OCI-LY3 (cell line): ENCODE measurements at regions not wholly inside any gene's neighbourhood (a gene's known extent, or its start where the extent isn't known, plus 50 kb on each side); places are given as distances from the start of the nearest gene placed in this dataset.

Experiments
- H2AFZ ChIP-seq: fragments of 200-600, 300-600 bp; shearing (Covaris generic); 2 replicates; pipeline ENCODE4 v1.6.0; 2014; ENCODE audit warnings: antibody characterized with exemption, low read depth, low read length
- H3K27ac ChIP-seq: fragments of 200-600, 300-600 bp; sonication (generic); 2 replicates; pipeline ENCODE4 v1.5.1; 2014; ENCODE audit warnings: mild to moderate bottlenecking, low read length, moderate library complexity, mixed read lengths
- H3K27me3 ChIP-seq: fragments of 200-600, 300-600 bp; sonication (generic); 2 replicates; pipeline ENCODE4 v1.6.1; 2014; ENCODE audit warnings: low read depth, low read length, mixed read lengths
- H3K36me3 ChIP-seq: fragments of 200-600, 300-600 bp; sonication (generic); replicated peaks from 2 replicates; pipeline ENCODE3; 2014; ENCODE audit warnings: low read depth, low read length, mixed read lengths
- H3K4me1 ChIP-seq: fragments of 300-600, 200-600 bp; sonication (generic); 2 replicates; pipeline ENCODE4 v1.6.1; 2014; ENCODE audit warnings: low read length, mixed read lengths
- H3K4me2 ChIP-seq: fragments of 200-600, 300-600 bp; sonication (generic); 2 replicates; pipeline ENCODE4 v1.6.1; 2014; ENCODE audit warnings: low read length, mixed read lengths
- H3K4me3 ChIP-seq: fragments of 300-600, 200-600 bp; sonication (generic); 2 replicates; pipeline ENCODE4 v1.5.1; 2014; ENCODE audit warnings: antibody characterized with exemption, mild to moderate bottlenecking, low read length, moderate library complexity
- H3K79me2 ChIP-seq: fragments of 300-600, 200-600 bp; shearing (Covaris generic); 2 replicates; pipeline ENCODE4 v1.6.1; 2014; ENCODE audit warnings: mild to moderate bottlenecking, low read length, mixed read lengths
- H3K9ac ChIP-seq: fragments of 300-600, 200-600 bp; shearing (Covaris generic); 2 replicates; pipeline ENCODE4 v1.6.0; 2014; ENCODE audit warnings: mild to moderate bottlenecking, low read length, moderate library complexity
- H3K9me3 ChIP-seq: fragments of 200-600, 300-600 bp; shearing (Covaris generic); 2 replicates; pipeline ENCODE4 v1.6.1; 2014; ENCODE audit warnings: low read length, mixed read lengths; ENCODE audit not compliant: insufficient read depth
- H4K20me1 ChIP-seq: fragments of 200-600, 300-600 bp; sonication (generic); 2 replicates; pipeline ENCODE4 v1.6.1; 2016; ENCODE audit warnings: low read length, mixed read lengths; ENCODE audit not compliant: insufficient read depth
- CTCF ChIP-seq: fragments of 200-600, 300-600 bp; sonication (generic); IDR thresholded peaks from 2 replicates; pipeline ENCODE4 v1.5.1; 2014; ENCODE audit warnings: antibody characterized with exemption, low read length, low read depth
- EZH2phosphoT487 ChIP-seq: fragments of 200-600 bp; shearing (Covaris generic); IDR thresholded peaks from 2 replicates; pipeline ENCODE4 v1.6.1; 2018; ENCODE audit warnings: antibody characterized with exemption, mixed run types, low read depth

- Histone ChIP-seq H3K4me3 (no peak overlapping the region), H3K9ac (no peak overlapping the region), H4K20me1 (peaks cover 8% of the 10 kb centered on the region; the same call in 1 of the 2 replicates), H3K4me1 (no peaks in the 10 kb centered on the region), H3K9me3 (no peaks in the 10 kb centered on the region), H3K79me2 (no peaks in the 10 kb centered on the region), H3K36me3 (peaks cover 31% of the 10 kb centered on the region), H3K4me2 (no peak overlapping the region), H3K27me3 (no peaks in the 10 kb centered on the region), H2AFZ (no peak overlapping the region), H3K27ac (no peak overlapping the region)
- TF ChIP-seq EZH2phosphoT487 (no peak), CTCF (no peak)
These were observed 91.3 kb upstream of the ZNF746 start for GRCh38 chr7:149588930-149589329.

- Histone ChIP-seq H3K4me2 (no peak overlapping the region), H3K27me3 (no peaks in the 10 kb centered on the region), H3K9ac (no peak overlapping the region), H2AFZ (no peak overlapping the region), H3K27ac (no peak overlapping the region), H3K9me3 (no peaks in the 10 kb centered on the region), H3K4me1 (peaks cover 5% of the 10 kb centered on the region; the same call in 1 of the 2 replicates), H4K20me1 (0 out of 2 replicates have a peak, but pooled peaks cover 5% of the 10 kb centered on the region), H3K36me3 (peaks cover 42% of the 10 kb centered on the region), H3K4me3 (no peak overlapping the region), H3K79me2 (no peaks in the 10 kb centered on the region)
- TF ChIP-seq CTCF = no peak
- no peak for TF ChIP-seq EZH2phosphoT487
These were observed 89.3 kb upstream of the ZNF746 start for GRCh38 chr7:149586646-149587645.

GRCh38 chr7:149584530-149584929, 86.9 kb upstream of the ZNF746 start:
- H4K20me1 ChIP-seq = no peaks in the 10 kb centered on the region
- no peak overlapping the region for H3K4me2 ChIP-seq
- peaks cover 54% of the 10 kb centered on the region for H3K36me3 ChIP-seq
- no peak overlapping the region for H3K9ac ChIP-seq
- TF ChIP-seq CTCF (no peak), EZH2phosphoT487 (no peak)
- H3K4me1 ChIP-seq = peaks cover 13% of the 10 kb centered on the region; the same call in 1 of the 2 replicates
- no peaks in the 10 kb centered on the region for H3K79me2 ChIP-seq
- H3K9me3 ChIP-seq = peaks cover 7% of the 10 kb centered on the region; the same call in 1 of the 2 replicates
- no peak overlapping the region for H2AFZ ChIP-seq
- no peaks in the 10 kb centered on the region for H3K27me3 ChIP-seq
- no peak overlapping the region for H3K27ac ChIP-seq
- H3K4me3 ChIP-seq = no peak overlapping the region

GRCh38 chr7:149584009-149584408, 86.4 kb upstream of the ZNF746 start:
- no peaks in the 10 kb centered on the region for H3K79me2 ChIP-seq
- H2AFZ ChIP-seq = no peak overlapping the region
- H3K9me3 ChIP-seq = peaks cover 7% of the 10 kb centered on the region; the same call in 1 of the 2 replicates
- no peaks in the 10 kb centered on the region for H3K27me3 ChIP-seq
- peaks cover 54% of the 10 kb centered on the region for H3K36me3 ChIP-seq
- H3K4me1 ChIP-seq = peaks cover 13% of the 10 kb centered on the region; the same call in 1 of the 2 replicates
- no peaks in the 10 kb centered on the region for H4K20me1 ChIP-seq
- H3K4me3 ChIP-seq = no peak overlapping the region
- no peak overlapping the region for H3K9ac ChIP-seq
- no peak overlapping the region for H3K4me2 ChIP-seq
- TF ChIP-seq CTCF = no peak
- TF ChIP-seq EZH2phosphoT487 = no peak
- H3K27ac ChIP-seq = no peak overlapping the region
